HG03354 (cell line): ENCODE measurements at regions not wholly inside any gene's neighbourhood (a gene's known extent, or its start where the extent isn't known, plus 50 kb on each side); places are given as distances from the start of the nearest gene placed in this dataset.
"Not testable (repeated sequence)": the region's sequence is repeated elsewhere in the genome, so short reads cannot be mapped to it uniquely, and the experiment has no call there.

Experiments
- ATAC-seq: cut with Tn5 transposase; IDR thresholded peaks from one replicate; pipeline ENCODE4 v1.9.1; 2021; ENCODE audit warnings: mild to moderate bottlenecking; ENCODE audit not compliant: unreplicated experiment, poor library complexity, severe bottlenecking

GRCh38 chr13:82214341-82214740, 1667.9 kb downstream of the SLITRK1 start:
- no peak for ATAC-seq

GRCh38 chr13:82206241-82206640, 1676.0 kb downstream of the SLITRK1 start:
- ATAC-seq: no peak

GRCh38 chr13:82202398-82202797, 1679.9 kb downstream of the SLITRK1 start:
- ATAC-seq: no peak

GRCh38 chr13:82196087-82196486, 1686.2 kb downstream of the SLITRK1 start:
- no peak for ATAC-seq

GRCh38 chr13:82187227-82187626, 1695.0 kb downstream of the SLITRK1 start:
- no peak for ATAC-seq

- no peak for ATAC-seq
Measured at GRCh38 chr13:82176751-82177150, 1705.5 kb downstream of the SLITRK1 start.

- no peak for ATAC-seq
Measured at GRCh38 chr13:82165396-82166174, 1716.7 kb downstream of the SLITRK1 start.

- not testable (repeated sequence) for ATAC-seq
Measured at GRCh38 chr13:82164780-82165395, 1717.4 kb downstream of the SLITRK1 start.

- no peak for ATAC-seq
Measured at GRCh38 chr13:82147526-82147925, 1734.7 kb downstream of the SLITRK1 start.

- no peak for ATAC-seq
Measured at GRCh38 chr13:82136880-82137279, 1745.4 kb downstream of the SLITRK1 start.

- no peak for ATAC-seq
Measured at GRCh38 chr13:82129281-82129680, 1753.0 kb downstream of the SLITRK1 start.

- ATAC-seq: no peak
Measured at GRCh38 chr13:82118589-82118988, 1763.7 kb downstream of the SLITRK1 start.

- no peak for ATAC-seq
Measured at GRCh38 chr13:82116422-82116989, 1765.8 kb downstream of the SLITRK1 start.

- ATAC-seq: no peak
Measured at GRCh38 chr13:82115391-82115790, 1766.9 kb downstream of the SLITRK1 start.

- ATAC-seq: no peak
Measured at GRCh38 chr13:82096256-82096655, 1755.3 kb upstream of the SPRY2 start.

GRCh38 chr13:82092312-82092711, 1751.4 kb upstream of the SPRY2 start:
- no peak for ATAC-seq

- no peak for ATAC-seq
Measured at GRCh38 chr13:82088781-82089180, 1747.9 kb upstream of the SPRY2 start.

- ATAC-seq: no peak
Measured at GRCh38 chr13:82076496-82076895, 1735.6 kb upstream of the SPRY2 start.

- no peak for ATAC-seq
Measured at GRCh38 chr13:82070416-82070815, 1729.5 kb upstream of the SPRY2 start.

GRCh38 chr13:82062772-82063171, 1721.8 kb upstream of the SPRY2 start:
- ATAC-seq: no peak

- no peak for ATAC-seq
Measured at GRCh38 chr13:82058364-82058763, 1717.4 kb upstream of the SPRY2 start.
